Activated naive CD4-positive, alpha-beta T cell treated with anti-CD3 and anti-CD28 coated beads, Interleukin-2, amount 50 U/mL, for 24 hours (primary cell): ENCODE measurements at regions not wholly inside any gene's neighbourhood (a gene's known extent, or its start where the extent isn't known, plus 50 kb on each side); places are given as distances from the start of the nearest gene placed in this dataset.

Experiments used
- H3K27ac Mint-ChIP-seq: one replicate; pipeline ENCODE4 v1.8.0; 2021; ENCODE audit warnings: mild to moderate bottlenecking, mixed read lengths
- H3K27me3 Mint-ChIP-seq: one replicate; pipeline ENCODE4 v1.8.0; 2021; ENCODE audit warnings: mixed read lengths
- H3K36me3 Mint-ChIP-seq: one replicate; pipeline ENCODE4 v1.8.0; 2021; ENCODE audit warnings: mixed read lengths
- H3K4me1 Mint-ChIP-seq: one replicate; pipeline ENCODE4 v1.8.0; 2021; ENCODE audit warnings: mixed read lengths
- H3K4me3 Mint-ChIP-seq: one replicate; pipeline ENCODE4 v1.8.0; 2021; ENCODE audit warnings: mild to moderate bottlenecking, mixed read lengths
- H3K9me3 Mint-ChIP-seq: one replicate; pipeline ENCODE4 v1.8.0; 2021; ENCODE audit warnings: mixed read lengths

DNA sequence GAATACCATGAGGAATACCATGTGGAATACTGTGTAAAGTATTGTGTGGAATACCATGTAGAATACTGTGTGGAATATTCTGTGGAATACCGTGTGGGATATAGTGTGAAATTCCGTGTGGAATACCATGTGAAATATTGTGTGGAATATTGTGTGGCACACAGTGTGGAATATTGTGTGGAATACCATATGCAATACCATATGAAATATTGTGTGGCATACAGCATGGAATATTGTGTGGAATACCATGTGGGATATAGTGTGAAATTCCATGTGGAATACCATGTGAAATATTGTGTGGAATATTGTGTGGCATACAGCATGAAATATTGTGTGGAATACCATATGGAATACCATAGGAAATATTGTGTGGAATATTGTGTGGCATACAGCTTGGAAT lies 135.1 kb upstream of the CHST15 start:
- Mint-ChIP-seq H3K27ac (peak overlapping the region; percentile 75), H3K4me3 (no peak overlapping the region), H3K9me3 (no peaks in the 10 kb centered on the region), H3K27me3 (no peaks in the 10 kb centered on the region), H3K4me1 (no peaks in the 10 kb centered on the region), H3K36me3 (no peaks in the 10 kb centered on the region)

DNA sequence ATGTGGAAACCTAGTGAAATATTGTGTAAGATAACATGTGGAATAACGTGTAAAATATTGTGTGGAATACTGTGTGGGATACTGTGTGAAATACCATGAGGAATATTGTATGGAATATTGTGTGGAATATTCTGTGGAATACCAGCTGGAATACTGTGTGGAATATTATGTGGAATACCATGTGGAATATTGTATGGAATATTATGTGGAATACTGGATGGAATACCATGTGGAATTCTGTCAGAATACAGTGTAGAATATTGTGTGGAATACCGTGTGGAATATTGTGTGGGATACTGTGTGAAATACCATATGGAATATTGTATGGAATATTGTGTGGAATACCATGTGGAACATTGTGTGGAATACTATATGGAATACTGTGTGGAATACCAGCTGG lies 134.6 kb upstream of the CHST15 start:
- Mint-ChIP-seq H3K36me3 (no peaks in the 10 kb centered on the region), H3K4me1 (no peaks in the 10 kb centered on the region), H3K27me3 (no peaks in the 10 kb centered on the region), H3K4me3 (no peak overlapping the region), H3K9me3 (no peaks in the 10 kb centered on the region), H3K27ac (no peak overlapping the region)

DNA sequence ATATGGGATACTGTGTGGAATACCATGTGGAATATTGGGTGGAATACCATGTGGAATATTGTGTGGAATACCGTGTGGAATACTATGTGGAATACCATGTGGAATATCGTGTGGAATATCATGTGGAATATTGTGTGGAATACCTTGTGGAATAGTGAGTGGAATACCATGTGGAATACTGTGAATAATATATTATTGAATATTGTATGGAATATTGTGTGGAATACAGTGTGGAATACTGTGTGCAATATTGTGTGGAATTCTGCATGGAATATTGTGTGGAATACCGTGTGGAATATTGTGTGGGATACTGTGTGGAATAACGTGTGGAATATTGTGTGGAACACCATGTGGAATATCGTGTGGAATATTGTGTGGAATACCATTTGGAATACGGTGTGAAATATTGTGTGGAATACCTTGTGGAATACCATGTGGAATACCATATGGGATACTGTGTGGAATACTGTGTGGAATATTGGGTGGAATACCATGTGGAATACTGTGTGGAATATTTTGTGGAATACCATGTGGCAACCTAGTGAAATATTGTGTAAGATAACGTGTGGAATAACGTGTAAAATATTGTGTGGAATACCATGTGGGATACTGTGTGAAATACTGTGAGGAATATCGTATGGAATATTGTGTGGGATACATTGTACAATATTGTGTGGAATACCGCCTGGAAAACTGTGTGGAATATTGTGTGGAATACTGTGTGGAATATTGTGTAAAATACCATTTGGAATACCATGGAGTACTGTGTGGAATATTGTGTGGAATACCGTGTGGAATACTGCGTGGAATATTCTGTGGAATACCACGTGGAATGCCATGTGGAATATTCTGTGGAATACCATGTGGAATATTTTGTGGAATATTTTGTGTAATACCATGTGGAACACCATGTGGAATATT lies 133.9 kb upstream of the CHST15 start:
- no peaks in the 10 kb centered on the region for H3K27me3 Mint-ChIP-seq
- H3K4me3 Mint-ChIP-seq, result no peak overlapping the region
- H3K9me3 Mint-ChIP-seq, result no peaks in the 10 kb centered on the region
- no peak overlapping the region for H3K27ac Mint-ChIP-seq
- no peaks in the 10 kb centered on the region for H3K36me3 Mint-ChIP-seq
- H3K4me1 Mint-ChIP-seq, result no peaks in the 10 kb centered on the region

DNA sequence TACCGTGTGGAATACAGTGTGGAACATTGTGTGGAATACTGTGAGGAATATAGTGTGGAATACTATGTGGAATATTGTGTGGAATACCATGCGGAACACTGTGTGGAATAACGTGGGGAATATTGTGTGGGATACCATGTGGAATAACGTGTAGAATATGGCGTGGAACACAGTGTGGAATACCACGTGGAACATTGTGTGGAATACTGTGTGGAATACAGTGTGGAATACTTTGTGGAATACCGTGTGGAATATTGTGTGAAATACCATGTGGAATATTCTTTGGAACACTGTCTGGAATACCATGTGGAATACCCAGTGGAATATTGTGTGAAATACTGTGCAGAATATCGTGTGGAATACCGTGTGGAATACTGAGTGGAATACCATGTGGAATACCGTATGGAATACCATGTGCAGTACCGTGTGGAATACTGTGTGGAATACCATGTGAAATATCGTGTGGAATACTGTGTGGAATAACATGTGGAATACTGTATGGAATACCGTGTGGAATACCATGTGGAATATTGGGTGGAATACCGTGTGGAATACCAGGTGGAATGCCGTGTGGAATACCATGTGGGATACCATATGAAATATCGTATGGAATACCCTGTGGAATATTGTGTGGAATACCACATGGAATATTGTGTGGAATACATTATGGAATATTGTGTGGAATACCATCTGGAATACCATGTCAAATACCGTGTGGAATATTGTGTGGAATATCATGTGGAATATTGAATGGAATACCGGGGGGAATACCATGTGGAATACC lies 133.1 kb upstream of the CHST15 start:
- H3K27me3 Mint-ChIP-seq, result no peaks in the 10 kb centered on the region
- peak overlapping the region; percentile 65 for H3K27ac Mint-ChIP-seq
- H3K36me3 Mint-ChIP-seq, result no peaks in the 10 kb centered on the region

DNA sequence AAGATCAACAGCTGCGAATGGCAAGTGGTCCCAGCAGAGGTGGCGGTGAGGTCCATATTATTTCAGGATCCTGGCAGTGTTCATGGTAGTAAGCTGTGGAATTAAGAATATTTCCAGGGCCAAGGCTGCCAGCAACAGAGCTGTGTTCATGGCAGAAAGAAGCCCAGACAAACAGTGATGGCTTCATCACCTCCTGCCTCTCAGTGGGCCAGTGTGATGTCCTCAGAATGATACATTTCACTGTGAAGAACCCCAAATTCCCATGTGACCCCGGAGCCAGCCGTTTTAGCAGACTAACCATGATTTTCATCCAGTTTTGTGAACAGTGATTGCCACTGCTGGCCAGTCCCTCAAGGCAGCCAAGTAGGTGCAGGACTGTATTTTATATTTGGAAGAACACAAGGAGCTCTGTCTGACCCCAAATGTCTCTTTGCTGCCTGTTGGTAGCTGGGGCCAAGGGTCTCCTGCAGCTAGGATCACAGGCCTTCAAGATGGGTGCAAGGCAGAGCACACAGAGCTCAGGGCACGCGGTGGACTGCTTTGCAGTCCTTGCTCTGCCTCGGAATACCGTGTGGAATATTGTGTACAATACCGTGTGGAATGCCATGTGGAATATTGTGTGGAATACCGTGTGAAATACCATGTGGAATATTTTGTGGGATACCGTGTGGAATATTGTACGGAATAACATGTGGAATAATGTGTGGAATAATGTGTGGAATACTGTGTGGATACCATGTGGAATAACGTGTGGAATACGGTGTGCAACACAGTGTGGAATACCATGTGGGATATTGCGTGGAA lies 132.3 kb upstream of the CHST15 start:
- Mint-ChIP-seq H3K4me1 (no peaks in the 10 kb centered on the region), H3K27me3 (no peaks in the 10 kb centered on the region), H3K27ac (peak overlapping the region; percentile 65), H3K9me3 (no peaks in the 10 kb centered on the region), H3K4me3 (no peak overlapping the region), H3K36me3 (no peaks in the 10 kb centered on the region)

More for the DNA sequence above, 133.1 kb upstream of the CHST15 start:
- no peak overlapping the region for H3K4me3 Mint-ChIP-seq
- H3K9me3 Mint-ChIP-seq, result no peaks in the 10 kb centered on the region
- no peaks in the 10 kb centered on the region for H3K4me1 Mint-ChIP-seq

DNA sequence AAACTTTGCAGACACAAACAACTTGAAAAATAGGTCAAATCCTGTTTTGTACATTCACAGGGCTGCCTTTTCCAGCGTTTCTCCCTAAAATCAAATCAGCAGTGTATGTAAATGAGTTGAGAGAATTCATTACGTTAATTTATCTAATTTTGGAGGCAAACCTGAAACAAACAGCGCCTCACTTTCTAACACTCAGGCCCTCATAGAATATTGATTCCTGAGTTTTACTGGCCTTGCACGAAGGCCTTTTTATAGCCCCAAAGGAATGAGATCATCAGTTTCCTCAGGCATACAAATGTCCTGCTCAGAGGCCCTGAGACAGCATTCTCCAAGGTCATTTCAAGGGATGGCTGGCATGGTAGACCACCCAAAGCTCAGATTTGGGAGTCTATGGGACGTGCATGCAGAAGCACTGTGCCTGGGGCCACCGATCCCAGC lies 131.7 kb upstream of the CHST15 start:
- Mint-ChIP-seq H3K4me3 (no peak overlapping the region), H3K27me3 (peaks cover 3% of the 10 kb centered on the region), H3K9me3 (no peaks in the 10 kb centered on the region), H3K4me1 (no peaks in the 10 kb centered on the region), H3K36me3 (no peaks in the 10 kb centered on the region), H3K27ac (no peak overlapping the region)

DNA sequence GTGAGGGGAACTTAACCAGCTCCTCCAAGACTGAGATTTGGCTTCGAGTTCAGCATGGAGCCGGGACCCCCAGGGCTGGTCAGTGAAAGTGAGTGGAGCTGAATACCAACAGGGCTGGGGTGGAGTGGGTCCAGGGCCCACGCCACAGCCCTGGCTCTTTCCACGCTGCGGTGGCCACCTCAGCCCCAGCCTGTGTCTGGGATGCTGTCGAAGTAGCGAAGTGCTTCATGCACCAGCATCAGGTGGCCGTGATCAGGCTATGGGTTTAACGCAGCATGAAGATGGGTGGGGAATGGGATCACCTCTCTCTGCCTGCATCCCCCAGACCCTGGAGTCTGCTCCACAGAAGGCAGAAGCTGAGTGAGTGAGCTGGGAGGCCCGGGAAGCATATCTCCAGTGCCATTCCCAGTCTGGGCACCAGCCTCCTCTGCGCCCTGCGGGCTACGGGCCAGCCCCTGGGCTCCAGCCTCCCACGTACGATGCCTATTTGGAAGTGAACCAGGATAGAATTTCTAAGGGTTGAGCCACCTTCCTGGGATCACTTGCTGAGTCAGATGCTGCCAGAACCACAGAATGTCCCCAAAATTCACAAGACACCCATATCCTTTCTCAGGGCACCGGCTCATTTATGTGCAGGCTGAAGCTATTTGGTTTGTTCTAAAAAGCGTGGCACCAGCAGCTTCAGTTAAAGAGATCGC lies 131.1 kb upstream of the CHST15 start:
- Mint-ChIP-seq H3K36me3 (no peaks in the 10 kb centered on the region), H3K27ac (no peak overlapping the region), H3K4me3 (no peak overlapping the region), H3K4me1 (no peaks in the 10 kb centered on the region), H3K27me3 (peaks cover 5% of the 10 kb centered on the region), H3K9me3 (no peaks in the 10 kb centered on the region)

DNA sequence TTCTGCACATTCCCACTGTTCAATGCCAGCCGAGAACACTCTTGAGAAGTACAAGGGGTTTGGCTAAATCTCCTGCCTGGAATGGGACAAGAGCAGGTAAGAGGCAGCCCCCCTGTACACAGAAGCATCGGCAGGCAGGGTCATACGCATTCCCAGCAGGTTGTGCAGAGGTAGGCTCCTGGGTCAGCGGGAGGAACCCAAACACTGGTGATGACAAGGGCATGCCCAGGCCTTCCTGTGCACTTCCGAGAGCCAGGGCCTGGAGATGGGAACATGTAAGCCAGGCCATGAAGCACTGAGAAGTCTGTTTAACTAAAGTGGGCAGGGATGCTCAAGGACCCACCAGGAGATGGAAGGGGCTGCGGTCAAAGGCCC lies 130.3 kb upstream of the CHST15 start:
- H3K36me3 Mint-ChIP-seq, result no peaks in the 10 kb centered on the region
- peaks cover 5% of the 10 kb centered on the region for H3K27me3 Mint-ChIP-seq
- no peaks in the 10 kb centered on the region for H3K9me3 Mint-ChIP-seq
- no peak overlapping the region for H3K27ac Mint-ChIP-seq
- H3K4me1 Mint-ChIP-seq, result no peaks in the 10 kb centered on the region
- H3K4me3 Mint-ChIP-seq, result no peak overlapping the region

DNA sequence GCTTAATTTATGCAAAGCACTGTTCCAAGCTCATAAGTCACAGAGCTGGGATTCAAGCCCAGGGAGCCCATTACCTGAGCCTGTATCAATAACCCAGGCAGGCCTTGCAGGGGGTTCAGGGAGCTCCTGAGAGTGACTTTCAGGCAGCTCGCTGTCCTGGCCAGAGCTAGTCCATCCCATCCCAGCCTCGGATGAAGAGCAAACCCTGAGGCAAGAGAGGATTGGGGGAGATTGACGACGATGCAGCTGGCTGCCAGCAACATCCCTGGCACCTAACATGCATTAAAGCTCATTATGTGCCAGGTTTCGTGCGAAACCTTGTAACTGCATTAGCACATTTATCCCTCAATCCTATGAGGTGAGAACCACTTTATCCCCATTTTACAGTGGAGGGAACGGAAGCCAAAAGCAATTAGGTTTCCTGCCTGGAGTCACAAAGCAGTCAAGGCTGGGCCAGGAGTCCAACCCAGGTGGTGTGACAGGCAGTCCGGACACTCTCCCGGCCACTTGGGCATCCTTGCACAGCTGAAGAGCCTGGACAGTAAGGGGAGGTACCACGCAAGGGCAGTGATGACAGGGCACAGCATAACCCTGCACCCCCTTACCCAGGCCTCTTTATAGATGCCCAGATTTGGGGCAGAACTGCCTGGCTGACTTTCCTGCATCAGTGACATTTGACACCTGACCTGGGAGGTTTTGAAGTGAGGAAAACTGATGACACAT lies 129.8 kb upstream of the CHST15 start:
- Mint-ChIP-seq H3K36me3 (no peaks in the 10 kb centered on the region), H3K4me3 (no peak overlapping the region), H3K9me3 (no peaks in the 10 kb centered on the region), H3K4me1 (no peaks in the 10 kb centered on the region), H3K27me3 (peaks cover 5% of the 10 kb centered on the region), H3K27ac (no peak overlapping the region)

DNA sequence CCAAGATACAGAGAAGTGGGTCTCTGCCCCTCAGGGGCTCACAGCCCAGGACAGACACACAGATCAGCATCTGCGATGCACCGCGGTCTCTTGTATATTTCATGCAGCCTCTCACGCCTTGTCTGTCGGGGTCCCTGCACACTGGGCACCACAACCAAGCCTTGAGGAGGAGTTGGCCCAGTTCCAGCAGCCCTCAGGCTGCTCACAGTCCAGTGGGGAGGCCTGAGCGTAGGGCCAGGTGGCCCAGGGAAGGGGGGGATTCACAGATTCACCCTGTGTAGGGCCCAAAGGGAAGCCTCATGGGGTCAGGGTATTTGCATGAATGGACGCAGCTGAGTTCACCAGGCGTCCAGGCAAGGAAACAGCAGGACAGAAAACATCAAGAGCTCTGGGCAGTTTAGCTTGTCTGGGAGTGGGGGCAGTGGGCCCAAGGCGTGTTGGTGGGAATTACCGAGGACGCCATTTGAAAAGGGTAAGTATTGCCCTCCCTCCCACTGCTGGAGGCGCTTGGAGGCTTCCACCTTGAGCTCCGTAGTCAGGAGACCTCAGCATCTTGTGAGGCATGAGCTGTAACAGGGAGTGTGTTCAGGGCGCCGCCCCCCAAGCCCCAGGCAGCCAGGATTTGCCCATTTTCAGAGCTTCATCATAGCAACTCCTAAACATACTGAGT lies 129.1 kb upstream of the CHST15 start:
- Mint-ChIP-seq H3K27me3 (peaks cover 5% of the 10 kb centered on the region), H3K27ac (no peak overlapping the region), H3K9me3 (no peaks in the 10 kb centered on the region), H3K36me3 (no peaks in the 10 kb centered on the region), H3K4me1 (no peaks in the 10 kb centered on the region), H3K4me3 (no peak overlapping the region)

DNA sequence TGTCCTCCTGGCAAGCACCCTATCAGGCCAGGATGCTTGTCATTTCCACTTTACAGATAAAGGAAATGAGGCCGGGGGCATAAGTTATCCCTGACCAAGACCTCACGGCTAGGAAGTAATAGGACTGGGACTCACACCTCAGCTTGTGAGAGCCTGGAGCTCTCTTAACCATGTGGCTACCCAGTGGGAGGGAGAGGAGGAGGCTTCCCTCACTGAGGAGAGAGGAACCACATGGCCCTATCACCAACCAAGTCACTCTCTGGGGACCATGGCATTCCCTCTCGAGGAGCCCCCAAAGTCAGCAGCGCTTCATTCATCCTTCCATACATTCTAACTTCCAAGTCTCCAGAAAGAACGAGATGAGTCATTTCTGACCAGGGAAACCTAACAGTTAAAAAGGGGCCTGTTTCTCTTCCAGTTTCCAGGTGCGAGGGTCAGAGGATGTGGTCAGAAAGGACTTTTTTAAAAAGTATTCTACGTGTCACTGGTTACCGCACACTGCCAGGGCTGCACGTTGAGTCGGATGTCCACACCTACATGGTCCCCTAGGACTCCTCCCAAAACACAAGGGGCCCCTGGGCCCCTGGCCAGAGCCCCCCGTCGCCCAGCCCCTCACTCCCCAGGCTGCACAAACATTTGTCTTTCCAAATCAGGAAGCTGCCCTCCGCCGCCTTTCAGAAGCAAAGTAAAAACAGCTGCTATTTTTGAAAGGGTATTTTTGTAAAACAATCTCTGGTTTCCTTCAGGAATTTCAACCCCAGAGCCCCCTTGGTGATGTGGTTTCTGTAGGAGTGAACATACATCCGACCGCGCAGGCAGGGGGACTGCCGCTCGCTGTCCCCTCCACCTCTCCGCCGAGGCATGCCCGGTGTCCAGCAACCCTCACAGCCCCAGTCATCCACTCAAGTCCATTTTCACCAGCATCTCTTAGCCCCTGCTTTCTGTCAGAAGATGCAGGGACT lies 128.2 kb upstream of the CHST15 start:
- no peak overlapping the region for H3K27ac Mint-ChIP-seq

DNA sequence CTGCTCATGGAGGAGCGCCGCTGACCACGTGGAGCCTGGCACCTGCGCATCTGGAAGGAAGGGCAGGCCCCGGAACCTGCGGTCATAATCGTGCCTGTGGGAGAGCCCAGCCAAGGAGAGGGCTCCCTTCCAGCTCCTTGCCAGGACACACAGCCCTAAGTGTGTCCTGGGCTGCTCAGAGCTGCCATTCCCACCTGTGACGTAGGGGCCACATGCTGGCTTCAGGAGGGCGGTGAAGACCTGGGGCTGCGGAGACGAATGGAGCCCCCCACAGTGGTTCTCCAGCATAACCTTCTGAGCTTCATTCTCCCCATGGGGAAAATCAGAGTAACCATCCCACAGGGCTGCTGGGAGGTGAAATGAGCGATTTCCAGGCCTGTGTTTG lies 127.6 kb upstream of the CHST15 start:
- no peaks in the 10 kb centered on the region for H3K9me3 Mint-ChIP-seq
- H3K4me3 Mint-ChIP-seq, result no peak overlapping the region
- no peak overlapping the region for H3K27ac Mint-ChIP-seq
- H3K36me3 Mint-ChIP-seq, result no peaks in the 10 kb centered on the region
- no peaks in the 10 kb centered on the region for H3K4me1 Mint-ChIP-seq
- H3K27me3 Mint-ChIP-seq, result peaks cover 5% of the 10 kb centered on the region

More for the DNA sequence above, 128.2 kb upstream of the CHST15 start:
- no peaks in the 10 kb centered on the region for H3K36me3 Mint-ChIP-seq
- H3K9me3 Mint-ChIP-seq, result no peaks in the 10 kb centered on the region
- no peaks in the 10 kb centered on the region for H3K4me1 Mint-ChIP-seq
- H3K4me3 Mint-ChIP-seq, result no peak overlapping the region
- peaks cover 5% of the 10 kb centered on the region for H3K27me3 Mint-ChIP-seq

DNA sequence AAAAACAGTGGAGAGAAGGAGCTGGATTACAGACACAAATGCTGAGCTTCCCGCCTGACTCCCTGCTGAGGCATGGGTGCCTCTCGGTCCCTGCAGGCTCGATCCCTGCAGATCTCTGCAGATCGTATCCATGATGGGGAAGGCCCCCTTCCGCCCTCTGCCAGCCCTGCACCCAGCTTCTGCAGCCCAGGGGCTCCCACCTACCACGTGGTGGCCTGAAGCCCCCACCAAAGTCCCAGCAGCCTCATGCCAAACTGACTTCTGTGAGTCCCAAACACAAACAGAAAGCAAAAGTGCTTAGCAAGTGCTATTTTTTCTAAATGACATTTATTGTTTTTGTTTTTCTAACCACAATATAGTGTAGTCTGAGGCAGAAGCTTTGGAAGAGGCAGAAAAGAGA lies 127.1 kb upstream of the CHST15 start:
- no peaks in the 10 kb centered on the region for H3K4me1 Mint-ChIP-seq
- no peak overlapping the region for H3K4me3 Mint-ChIP-seq
- no peaks in the 10 kb centered on the region for H3K9me3 Mint-ChIP-seq
- H3K27me3 Mint-ChIP-seq, result peaks cover 5% of the 10 kb centered on the region
- no peaks in the 10 kb centered on the region for H3K36me3 Mint-ChIP-seq
- no peak overlapping the region for H3K27ac Mint-ChIP-seq
